HAP-1 (cell line): ENCODE measurements at regions not wholly inside any gene's neighbourhood (a gene's known extent, or its start where the extent isn't known, plus 50 kb on each side); places are given as distances from the start of the nearest gene placed in this dataset.

Experiments used
- DNase-seq, 2 experiments: peaks; one replicate each; pipeline ENCODE4 v3.0.0-alpha.2; 2016 to 2020; ENCODE audit warnings: low spot score in 2 of 2
- H3K27me3 ChIP-seq: fragments of 250-450 bp; sonication (Bioruptor Pico); 2 replicates; pipeline ENCODE4 v1.5.1; 2020; ENCODE audit warnings: low read depth, mild to moderate bottlenecking, moderate library complexity
- H3K36me3 ChIP-seq: fragments of 250-450 bp; sonication (Bioruptor Pico); replicated peaks from 2 replicates; pipeline ENCODE4 v1.5.1; 2020; ENCODE audit warnings: mild to moderate bottlenecking
- H3K4me1 ChIP-seq: fragments of 250-450 bp; sonication (Bioruptor Pico); 2 replicates; pipeline ENCODE4 v1.5.1; 2020; ENCODE audit warnings: mild to moderate bottlenecking
- H3K4me3 ChIP-seq: fragments of 250-450 bp; sonication (Bioruptor Pico); 2 replicates; pipeline ENCODE4 v1.5.1; 2020; ENCODE audit warnings: mild to moderate bottlenecking, moderate library complexity
- H3K9me3 ChIP-seq: fragments of 250-450 bp; sonication (Bioruptor Pico); 2 replicates; pipeline ENCODE4 v1.5.1; 2020; ENCODE audit warnings: mild to moderate bottlenecking, moderate library complexity
- in situ Hi-C: fragments of 300-500 bp; cut with MboI; formaldehyde crosslinking; loops from 3 replicates; pipeline ENCODE4 v1.14.3; 2020; ENCODE audit warnings: low sequenced_read_pairs, inconsistent platforms, mixed read lengths

- Histone ChIP-seq H3K27me3 (no peaks in the 10 kb centered on the region; the same call in 1 of the 2 replicates), H3K4me3 (no peak overlapping the region), H3K36me3 (no peaks in the 10 kb centered on the region), H3K9me3 (no peaks in the 10 kb centered on the region), H3K4me1 (no peaks in the 10 kb centered on the region)
- in situ Hi-C loops, result no loop called here
- no peak for DNase-seq
Measured at GRCh38 chr14:99347561-99347960, 75.6 kb upstream of the BCL11B start.

GRCh38 chr14:99346470-99347080 lies 74.6 kb upstream of the BCL11B start:
- Histone ChIP-seq H3K36me3 (no peaks in the 10 kb centered on the region), H3K4me3 (no peak overlapping the region), H3K4me1 (no peaks in the 10 kb centered on the region), H3K9me3 (no peaks in the 10 kb centered on the region), H3K27me3 (no peaks in the 10 kb centered on the region; the same call in 1 of the 2 replicates)
- DNase-seq, result no peak
- in situ Hi-C loops, result no loop called here

DNA sequence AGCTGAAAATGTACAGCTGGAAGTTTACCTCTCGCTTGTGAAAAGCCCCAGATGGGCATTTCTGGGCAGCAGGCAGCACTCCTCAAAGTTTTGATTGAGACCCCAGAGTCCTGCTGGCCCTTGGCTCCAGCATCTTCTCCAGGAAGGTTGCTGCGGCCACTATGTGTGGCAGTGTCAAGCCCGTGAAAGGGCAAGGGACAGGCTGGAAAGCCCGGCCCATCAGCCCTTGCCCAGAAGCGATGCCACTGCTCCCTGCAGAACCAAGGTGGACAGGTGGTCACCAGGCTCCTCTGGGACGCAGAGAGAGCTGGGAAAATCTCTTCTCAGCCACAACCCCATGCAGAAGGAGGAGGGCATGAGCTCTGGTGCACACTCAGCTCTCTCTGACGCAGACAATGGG lies 73.5 kb upstream of the BCL11B start:
- H3K27me3 ChIP-seq, result no peaks in the 10 kb centered on the region; the same call in 1 of the 2 replicates
- no peaks in the 10 kb centered on the region for H3K9me3 ChIP-seq
- in situ Hi-C loops, result no loop called here
- H3K36me3 ChIP-seq, result no peaks in the 10 kb centered on the region
- no peak overlapping the region for H3K4me3 ChIP-seq
- no peak for DNase-seq
- H3K4me1 ChIP-seq, result no peaks in the 10 kb centered on the region

DNA sequence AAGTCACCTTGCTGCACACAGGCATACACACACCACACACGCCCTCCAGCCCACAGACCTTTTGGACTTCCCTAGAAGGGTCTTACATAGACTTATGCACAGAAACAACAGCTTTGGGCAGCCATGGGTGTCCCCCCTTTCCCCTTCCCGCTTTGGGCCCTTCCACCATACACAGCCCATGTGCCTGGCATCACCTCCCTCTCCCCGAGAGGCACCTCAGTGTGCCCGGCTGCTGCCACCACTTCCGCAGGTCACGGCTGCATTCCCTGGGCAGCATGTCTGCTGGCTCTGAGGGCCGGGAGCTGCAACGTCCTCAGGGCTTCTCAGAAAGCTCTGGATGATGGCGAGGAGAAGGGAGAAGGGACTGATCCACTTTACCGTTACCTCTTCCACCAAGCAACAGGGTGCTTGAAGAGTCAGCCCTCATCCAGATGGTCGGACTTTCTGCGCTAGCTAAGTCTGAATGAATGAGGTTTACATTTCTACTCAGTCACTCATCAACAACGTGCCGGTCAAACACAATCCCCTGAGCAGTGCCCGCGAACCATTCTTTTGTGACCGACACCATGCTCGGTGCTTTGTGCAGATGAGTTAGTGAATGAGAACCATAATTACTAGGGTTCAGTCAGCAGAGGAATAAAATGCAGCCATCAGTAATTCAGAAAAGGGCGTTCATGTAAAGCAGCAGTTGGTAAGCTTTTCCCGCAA lies 72.2 kb upstream of the BCL11B start:
- DNase-seq, result no peak
- no peak overlapping the region for H3K4me3 ChIP-seq
- peaks cover 5% of the 10 kb centered on the region; the same call in 1 of the 2 replicates for H3K27me3 ChIP-seq
- H3K4me1 ChIP-seq, result no peaks in the 10 kb centered on the region
- 0 out of 2 replicates have a peak, but pooled peaks cover 4% of the 10 kb centered on the region for H3K9me3 ChIP-seq
- no peaks in the 10 kb centered on the region for H3K36me3 ChIP-seq
- in situ Hi-C loops, result no loop called here

- in situ Hi-C loops, result no loop called here
- H3K36me3 ChIP-seq, result no peaks in the 10 kb centered on the region
- no peaks in the 10 kb centered on the region; the same call in 1 of the 2 replicates for H3K4me1 ChIP-seq
- no peak overlapping the region for H3K4me3 ChIP-seq
- DNase-seq, result no peak
- peaks cover 12% of the 10 kb centered on the region; the same call in 1 of the 2 replicates for H3K27me3 ChIP-seq
- 0 out of 2 replicates have a peak, but pooled peaks cover 4% of the 10 kb centered on the region for H3K9me3 ChIP-seq
Measured at GRCh38 chr14:99342906-99343305, 70.9 kb upstream of the BCL11B start.

DNA sequence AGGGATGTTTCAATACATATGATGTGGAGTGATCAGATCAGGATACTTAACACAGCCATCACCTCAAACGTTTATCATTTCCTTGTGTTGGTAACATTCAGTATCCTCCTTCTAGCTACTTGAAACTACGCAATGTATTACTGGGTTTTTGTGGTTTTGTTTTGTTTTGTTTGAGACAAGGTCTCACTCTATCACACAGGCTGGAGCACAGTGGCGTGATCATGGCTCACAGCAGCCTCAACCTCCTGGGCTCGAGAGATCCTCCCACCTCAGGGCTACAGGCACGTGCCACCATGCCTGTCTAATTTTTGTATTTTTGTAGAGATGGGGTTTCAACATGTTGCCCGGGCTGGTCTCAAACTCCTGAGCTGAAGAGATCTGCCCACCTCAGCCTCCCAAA lies 70.2 kb upstream of the BCL11B start:
- Histone ChIP-seq H3K4me1 (no peaks in the 10 kb centered on the region; the same call in 1 of the 2 replicates), H3K9me3 (0 out of 2 replicates have a peak, but pooled peaks cover 4% of the 10 kb centered on the region), H3K4me3 (no peak overlapping the region), H3K36me3 (no peaks in the 10 kb centered on the region), H3K27me3 (peaks cover 12% of the 10 kb centered on the region; the same call in 1 of the 2 replicates)
- in situ Hi-C loops, result no loop called here
- DNase-seq, result no peak

DNA sequence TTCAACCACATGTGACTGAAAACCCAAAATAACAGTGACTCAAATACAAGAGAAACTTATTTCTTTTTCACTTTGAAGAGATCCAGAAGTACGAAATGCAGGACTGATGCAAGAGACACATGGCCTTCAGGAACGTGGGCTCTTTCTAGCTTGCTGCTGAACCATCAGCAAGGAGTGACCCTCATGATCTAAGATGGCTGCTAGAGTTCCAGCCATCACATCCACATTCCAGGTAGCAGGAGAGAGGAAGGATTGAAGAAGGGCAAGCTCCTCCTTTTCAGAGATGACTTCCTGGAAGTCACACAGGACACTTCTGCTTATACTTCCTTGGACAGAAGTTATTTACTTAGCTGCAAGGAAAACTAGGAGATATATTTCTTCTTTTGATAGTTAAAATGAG lies 67.6 kb upstream of the BCL11B start:
- DNase-seq, result no peak
- H3K36me3 ChIP-seq, result no peaks in the 10 kb centered on the region
- H3K4me1 ChIP-seq, result no peaks in the 10 kb centered on the region; the same call in 1 of the 2 replicates
- in situ Hi-C loops, result no loop called here
- H3K27me3 ChIP-seq, result peaks cover 12% of the 10 kb centered on the region; the same call in 1 of the 2 replicates
- 0 out of 2 replicates have a peak, but pooled peaks cover 4% of the 10 kb centered on the region for H3K9me3 ChIP-seq
- no peak overlapping the region for H3K4me3 ChIP-seq

- DNase-seq, result no peak
- H3K36me3 ChIP-seq, result no peaks in the 10 kb centered on the region
Measured at GRCh38 chr14:99338313-99338712, 66.3 kb upstream of the BCL11B start.

DNA sequence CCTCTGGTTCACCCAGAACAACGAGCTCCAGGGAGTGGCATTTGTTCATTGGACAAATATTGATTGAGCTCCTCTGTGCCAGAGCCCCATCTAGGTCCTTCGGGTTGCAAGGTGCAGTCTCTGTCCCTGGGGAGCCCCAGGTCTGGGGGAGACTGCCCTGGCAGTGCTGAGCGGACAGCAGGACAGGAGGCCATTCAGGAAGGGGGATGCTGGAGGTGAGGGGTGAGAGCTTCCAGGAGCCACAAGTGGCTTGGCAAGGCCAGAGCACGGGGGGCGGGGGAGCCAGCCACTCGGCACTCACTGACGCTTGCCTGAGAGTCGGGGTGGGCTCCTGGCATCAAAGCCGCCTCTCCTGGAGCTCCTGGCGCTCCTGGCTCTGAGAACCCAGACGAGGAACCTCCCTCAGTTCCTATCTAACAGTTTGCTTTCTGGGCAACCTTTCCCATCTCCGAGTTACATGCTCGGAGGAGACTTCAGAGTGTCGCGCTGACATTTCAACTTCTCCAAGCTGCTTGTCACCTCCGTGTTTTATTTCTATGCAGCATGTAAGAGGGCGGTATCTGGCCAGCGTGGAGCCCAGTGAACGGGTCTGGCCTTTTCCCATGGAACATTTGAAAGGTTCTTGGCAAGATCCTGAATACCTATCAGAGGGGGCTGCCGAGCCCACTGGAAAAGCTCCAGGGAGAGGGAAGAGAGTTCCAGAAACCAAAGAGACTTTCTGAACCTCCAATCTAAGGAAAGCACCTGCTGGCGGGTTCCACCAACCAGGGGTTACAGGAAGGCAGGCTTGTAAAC lies 62.0 kb upstream of the BCL11B start:
- Histone ChIP-seq H3K4me1 (no peaks in the 10 kb centered on the region; the same call in 1 of the 2 replicates), H3K27me3 (peaks cover 6% of the 10 kb centered on the region; the same call in 1 of the 2 replicates), H3K4me3 (no peak overlapping the region), H3K36me3 (no peaks in the 10 kb centered on the region), H3K9me3 (no peaks in the 10 kb centered on the region)
- DNase-seq, result no peak
- in situ Hi-C loops, result no loop called here

More at GRCh38 chr14:99338313-99338712, 66.3 kb upstream of the BCL11B start:
- Histone ChIP-seq H3K9me3 (0 out of 2 replicates have a peak, but pooled peaks cover 4% of the 10 kb centered on the region), H3K4me3 (no peak overlapping the region), H3K4me1 (no peaks in the 10 kb centered on the region; the same call in 1 of the 2 replicates), H3K27me3 (peaks cover 12% of the 10 kb centered on the region; the same call in 1 of the 2 replicates)
- in situ Hi-C loops, result no loop called here

GRCh38 chr14:99333214-99333613 lies 61.2 kb upstream of the BCL11B start:
- H3K4me1 ChIP-seq, result no peaks in the 10 kb centered on the region
- no peaks in the 10 kb centered on the region for H3K27me3 ChIP-seq
- in situ Hi-C loops, result no loop called here
- DNase-seq, result no peak
- H3K9me3 ChIP-seq, result no peaks in the 10 kb centered on the region
- H3K4me3 ChIP-seq, result no peak overlapping the region
- no peaks in the 10 kb centered on the region for H3K36me3 ChIP-seq

GRCh38 chr14:99331811-99332210 lies 59.8 kb upstream of the BCL11B start:
- no peaks in the 10 kb centered on the region for H3K27me3 ChIP-seq
- in situ Hi-C loops, result no loop called here
- no peaks in the 10 kb centered on the region for H3K4me1 ChIP-seq

GRCh38 chr14:99330316-99331240 lies 58.6 kb upstream of the BCL11B start:
- no peaks in the 10 kb centered on the region for H3K36me3 ChIP-seq
- H3K27me3 ChIP-seq, result no peaks in the 10 kb centered on the region
- no peak for DNase-seq
- no peaks in the 10 kb centered on the region for H3K4me1 ChIP-seq
- in situ Hi-C loops, result no loop called here
- no peaks in the 10 kb centered on the region for H3K9me3 ChIP-seq
- H3K4me3 ChIP-seq, result no peak overlapping the region

More at GRCh38 chr14:99331811-99332210, 59.8 kb upstream of the BCL11B start:
- H3K9me3 ChIP-seq, result no peaks in the 10 kb centered on the region
- DNase-seq, result no peak
- H3K4me3 ChIP-seq, result no peak overlapping the region
- no peaks in the 10 kb centered on the region for H3K36me3 ChIP-seq
